ENCODE measurements at regions not wholly inside any gene's neighbourhood (a gene's known extent, or its start where the extent isn't known, plus 50 kb on each side); places are given as distances from the start of the nearest gene placed in this dataset.

DNA sequence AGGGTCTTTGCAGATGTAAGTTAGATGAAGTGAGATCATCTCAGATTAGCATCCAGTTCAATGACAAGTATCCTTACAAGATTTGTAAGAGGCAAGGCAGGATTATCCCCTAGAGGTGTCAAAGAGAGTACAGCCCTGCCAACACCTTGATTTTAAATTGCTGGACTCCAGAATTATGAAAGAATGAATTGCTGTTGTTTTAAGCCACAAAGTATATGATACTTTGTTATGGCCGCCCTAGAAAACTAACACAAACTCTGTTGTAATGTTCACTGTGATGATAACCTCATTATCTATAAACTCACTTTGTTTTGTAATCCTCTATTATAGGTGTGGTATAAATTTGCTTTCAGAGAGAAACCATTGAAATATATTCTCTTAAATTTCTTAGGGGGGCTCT lies 249.0 kb upstream of the SPOPL start:
- TF ChIP-seq, protein P1, sequence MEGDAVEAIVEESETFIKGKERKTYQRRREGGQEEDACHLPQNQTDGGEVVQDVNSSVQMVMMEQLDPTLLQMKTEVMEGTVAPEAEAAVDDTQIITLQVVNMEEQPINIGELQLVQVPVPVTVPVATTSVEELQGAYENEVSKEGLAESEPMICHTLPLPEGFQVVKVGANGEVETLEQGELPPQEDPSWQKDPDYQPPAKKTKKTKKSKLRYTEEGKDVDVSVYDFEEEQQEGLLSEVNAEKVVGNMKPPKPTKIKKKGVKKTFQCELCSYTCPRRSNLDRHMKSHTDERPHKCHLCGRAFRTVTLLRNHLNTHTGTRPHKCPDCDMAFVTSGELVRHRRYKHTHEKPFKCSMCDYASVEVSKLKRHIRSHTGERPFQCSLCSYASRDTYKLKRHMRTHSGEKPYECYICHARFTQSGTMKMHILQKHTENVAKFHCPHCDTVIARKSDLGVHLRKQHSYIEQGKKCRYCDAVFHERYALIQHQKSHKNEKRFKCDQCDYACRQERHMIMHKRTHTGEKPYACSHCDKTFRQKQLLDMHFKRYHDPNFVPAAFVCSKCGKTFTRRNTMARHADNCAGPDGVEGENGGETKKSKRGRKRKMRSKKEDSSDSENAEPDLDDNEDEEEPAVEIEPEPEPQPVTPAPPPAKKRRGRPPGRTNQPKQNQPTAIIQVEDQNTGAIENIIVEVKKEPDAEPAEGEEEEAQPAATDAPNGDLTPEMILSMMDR (IDR thresholded peaks at IDR 0.05): no peak
- no peak for TF ChIP-seq POLR2A (IDR thresholded peaks at IDR 0.05)
- TF ChIP-seq POLR2AphosphoS5 (IDR thresholded peaks at IDR 0.05): no peak
- no peak for TF ChIP-seq EP300 (IDR thresholded peaks at IDR 0.05)
